ENCODE measurements at regions not wholly inside any gene's neighbourhood (a gene's known extent, or its start where the extent isn't known, plus 50 kb on each side); places are given as distances from the start of the nearest gene placed in this dataset.

DNA sequence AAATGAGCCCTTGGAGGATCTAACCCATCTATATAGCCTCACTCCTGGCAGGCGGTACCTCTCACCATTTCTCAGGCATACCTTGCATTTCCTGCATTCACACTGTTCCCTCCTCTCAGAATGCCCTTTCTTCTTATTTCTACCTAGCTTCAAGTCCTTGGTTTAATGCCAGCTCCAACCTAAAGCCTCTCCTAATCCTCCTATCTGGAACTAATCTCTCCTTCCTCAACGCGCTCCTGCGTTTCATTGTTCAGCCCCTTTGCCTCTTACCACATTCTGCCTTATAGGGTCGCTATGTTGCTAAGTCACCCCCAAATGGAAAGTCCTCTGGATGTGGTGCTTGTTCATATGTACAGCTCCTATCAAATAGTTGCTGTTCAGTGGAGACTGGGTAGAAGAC, 288.5 kb upstream of the TUT7 start:
- H2AFZ ChIP-seq (ENCODE audit: low read depth, low read length): no peak overlapping the region
- no peaks in the 10 kb centered on the region for H3K79me2 ChIP-seq (ENCODE audit: low read length)
- no peaks in the 10 kb centered on the region for H4K20me1 ChIP-seq (ENCODE audit: insufficient read depth, low read length)
- H3K4me3 ChIP-seq (ENCODE audit: low read length): no peak overlapping the region
- H3K27me3 ChIP-seq (ENCODE audit: low read depth, low read length): no peaks in the 10 kb centered on the region
- no peaks in the 10 kb centered on the region for H3K36me3 ChIP-seq (replicated peaks; ENCODE audit: low read depth, low read length)
- H3K4me1 ChIP-seq (ENCODE audit: low read length): no peaks in the 10 kb centered on the region
- H3K9ac ChIP-seq (ENCODE audit: low read length): no peak overlapping the region
- H3K9me3 ChIP-seq (ENCODE audit: insufficient read depth, low read length): no peaks in the 10 kb centered on the region
- no peak overlapping the region for H3K4me2 ChIP-seq (ENCODE audit: low read length)
- no peak for TF ChIP-seq EZH2phosphoT487 (IDR thresholded peaks at IDR 0.05; ENCODE audit: low read depth)
- TF ChIP-seq, protein P1, sequence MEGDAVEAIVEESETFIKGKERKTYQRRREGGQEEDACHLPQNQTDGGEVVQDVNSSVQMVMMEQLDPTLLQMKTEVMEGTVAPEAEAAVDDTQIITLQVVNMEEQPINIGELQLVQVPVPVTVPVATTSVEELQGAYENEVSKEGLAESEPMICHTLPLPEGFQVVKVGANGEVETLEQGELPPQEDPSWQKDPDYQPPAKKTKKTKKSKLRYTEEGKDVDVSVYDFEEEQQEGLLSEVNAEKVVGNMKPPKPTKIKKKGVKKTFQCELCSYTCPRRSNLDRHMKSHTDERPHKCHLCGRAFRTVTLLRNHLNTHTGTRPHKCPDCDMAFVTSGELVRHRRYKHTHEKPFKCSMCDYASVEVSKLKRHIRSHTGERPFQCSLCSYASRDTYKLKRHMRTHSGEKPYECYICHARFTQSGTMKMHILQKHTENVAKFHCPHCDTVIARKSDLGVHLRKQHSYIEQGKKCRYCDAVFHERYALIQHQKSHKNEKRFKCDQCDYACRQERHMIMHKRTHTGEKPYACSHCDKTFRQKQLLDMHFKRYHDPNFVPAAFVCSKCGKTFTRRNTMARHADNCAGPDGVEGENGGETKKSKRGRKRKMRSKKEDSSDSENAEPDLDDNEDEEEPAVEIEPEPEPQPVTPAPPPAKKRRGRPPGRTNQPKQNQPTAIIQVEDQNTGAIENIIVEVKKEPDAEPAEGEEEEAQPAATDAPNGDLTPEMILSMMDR (IDR thresholded peaks at IDR 0.05; ENCODE audit: low read depth, low read length): no peak
- H3K27ac ChIP-seq (ENCODE audit: low read length): no peak overlapping the region

DNA sequence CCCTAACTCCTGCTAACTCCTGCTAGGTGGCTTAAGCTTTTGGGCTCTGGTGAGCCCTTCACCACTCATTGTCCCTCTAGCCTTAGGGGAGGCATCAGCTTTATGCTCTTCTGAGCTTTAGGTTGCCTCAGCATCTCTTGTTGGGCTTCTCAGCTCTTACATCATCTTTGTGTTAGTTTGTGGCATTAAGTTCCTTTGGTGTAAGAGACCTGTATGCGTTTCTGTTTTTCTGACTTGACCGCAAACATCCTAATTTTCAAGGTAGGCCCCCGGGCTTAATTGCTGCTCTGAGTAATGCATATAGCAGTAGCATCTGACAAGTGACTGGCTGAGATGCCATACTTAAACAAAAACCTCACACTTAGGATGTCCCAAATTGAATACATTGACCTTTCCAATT, 287.8 kb upstream of the TUT7 start:
- H3K27ac ChIP-seq (ENCODE audit: low read length): no peak overlapping the region
- no peak for TF ChIP-seq EZH2phosphoT487 (IDR thresholded peaks at IDR 0.05; ENCODE audit: low read depth)
- TF ChIP-seq, protein P1 (IDR thresholded peaks at IDR 0.05; ENCODE audit: low read depth, low read length): no peak

DNA sequence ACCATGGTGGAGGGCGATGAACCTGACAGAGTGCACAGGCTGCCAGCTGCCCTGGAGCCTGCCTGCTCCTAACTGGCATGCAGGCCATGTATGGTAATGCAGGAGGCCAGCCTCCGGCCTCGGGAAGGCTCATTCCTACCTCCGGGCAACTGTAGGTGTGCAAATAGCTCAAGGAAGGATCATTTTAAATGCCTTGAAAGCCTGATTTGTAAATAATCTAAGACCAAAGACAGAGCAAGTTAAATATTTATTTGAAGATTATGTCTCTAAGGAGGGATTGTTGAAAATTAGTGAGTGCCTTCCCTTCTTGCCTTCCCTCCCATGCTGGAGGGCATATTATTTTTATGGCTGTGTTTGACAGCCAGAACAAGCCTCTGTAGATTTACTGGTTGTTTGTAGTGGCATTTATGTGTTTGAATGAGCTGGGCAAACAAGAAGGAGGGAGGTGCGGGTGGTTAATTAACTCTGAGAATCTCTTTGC, 285.7 kb upstream of the TUT7 start:
- H3K4me1 ChIP-seq (ENCODE audit: low read length): no peaks in the 10 kb centered on the region
- no peak overlapping the region for H3K4me3 ChIP-seq (ENCODE audit: low read length)
- no peaks in the 10 kb centered on the region for H4K20me1 ChIP-seq (ENCODE audit: insufficient read depth, low read length)
- no peak for TF ChIP-seq EZH2phosphoT487 (IDR thresholded peaks at IDR 0.05; ENCODE audit: low read depth)
- TF ChIP-seq, protein P1 (IDR thresholded peaks at IDR 0.05; ENCODE audit: low read depth, low read length): no peak
- no peaks in the 10 kb centered on the region for H3K36me3 ChIP-seq (replicated peaks; ENCODE audit: low read depth, low read length)
- H3K9ac ChIP-seq (ENCODE audit: low read length): no peak overlapping the region
- H3K27ac ChIP-seq (ENCODE audit: low read length): no peak overlapping the region
- H2AFZ ChIP-seq (ENCODE audit: low read depth, low read length): no peak overlapping the region
- no peaks in the 10 kb centered on the region for H3K9me3 ChIP-seq (ENCODE audit: insufficient read depth, low read length)
- no peaks in the 10 kb centered on the region for H3K79me2 ChIP-seq (ENCODE audit: low read length)
- H3K27me3 ChIP-seq (ENCODE audit: low read depth, low read length): no peaks in the 10 kb centered on the region
- no peak overlapping the region for H3K4me2 ChIP-seq (ENCODE audit: low read length)

More for the DNA sequence above, 287.8 kb upstream of the TUT7 start:
- no peaks in the 10 kb centered on the region for H3K79me2 ChIP-seq (ENCODE audit: low read length)
- H4K20me1 ChIP-seq (ENCODE audit: insufficient read depth, low read length): no peaks in the 10 kb centered on the region
- no peak overlapping the region for H2AFZ ChIP-seq (ENCODE audit: low read depth, low read length)
- H3K4me2 ChIP-seq (ENCODE audit: low read length): no peak overlapping the region
- no peak overlapping the region for H3K4me3 ChIP-seq (ENCODE audit: low read length)
- H3K36me3 ChIP-seq (replicated peaks; ENCODE audit: low read depth, low read length): no peaks in the 10 kb centered on the region
- H3K4me1 ChIP-seq (ENCODE audit: low read length): no peaks in the 10 kb centered on the region
- no peaks in the 10 kb centered on the region for H3K9me3 ChIP-seq (ENCODE audit: insufficient read depth, low read length)
- H3K27me3 ChIP-seq (ENCODE audit: low read depth, low read length): no peaks in the 10 kb centered on the region
- no peak overlapping the region for H3K9ac ChIP-seq (ENCODE audit: low read length)

DNA sequence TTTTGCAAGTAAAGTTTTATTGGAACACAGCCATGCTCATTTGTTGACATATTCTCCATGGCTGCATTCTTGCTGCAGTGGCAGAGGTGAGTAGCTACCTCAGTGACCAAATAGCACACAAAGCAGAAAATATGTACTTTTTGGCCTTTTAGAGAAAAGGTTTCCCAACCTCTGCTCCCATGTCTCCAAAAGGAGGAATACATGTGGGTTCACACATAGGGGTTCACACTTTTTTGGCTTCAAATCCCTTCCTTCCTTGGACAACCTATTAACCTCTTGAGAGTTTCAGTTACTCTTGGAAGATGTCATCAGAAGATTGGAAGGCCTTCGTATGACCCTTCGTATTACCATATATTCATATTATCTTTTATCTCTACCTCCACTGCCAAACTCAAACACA, 285.1 kb upstream of the TUT7 start:
- Histone ChIP-seq H3K4me2 (ENCODE audit: low read length) (no peak overlapping the region), H3K9me3 (ENCODE audit: insufficient read depth, low read length) (no peaks in the 10 kb centered on the region), H3K4me1 (ENCODE audit: low read length) (no peaks in the 10 kb centered on the region), H3K79me2 (ENCODE audit: low read length) (no peaks in the 10 kb centered on the region), H4K20me1 (ENCODE audit: insufficient read depth, low read length) (no peaks in the 10 kb centered on the region), H3K4me3 (ENCODE audit: low read length) (no peak overlapping the region), H3K27ac (ENCODE audit: low read length) (no peak overlapping the region), H2AFZ (ENCODE audit: low read depth, low read length) (no peak overlapping the region), H3K36me3 (replicated peaks; ENCODE audit: low read depth, low read length) (no peaks in the 10 kb centered on the region), H3K9ac (ENCODE audit: low read length) (no peak overlapping the region), H3K27me3 (ENCODE audit: low read depth, low read length) (no peaks in the 10 kb centered on the region)
- no peak for TF ChIP-seq EZH2phosphoT487 (IDR thresholded peaks at IDR 0.05; ENCODE audit: low read depth)
- TF ChIP-seq, protein P1 (IDR thresholded peaks at IDR 0.05; ENCODE audit: low read depth, low read length): no peak
